ENCODE measurements at regions not wholly inside any gene's neighbourhood (a gene's known extent, or its start where the extent isn't known, plus 50 kb on each side); places are given as distances from the start of the nearest gene placed in this dataset.
"Not testable (repeated sequence)": the region's sequence is repeated elsewhere in the genome, so short reads cannot be mapped to it uniquely, and the experiment has no call there.

GRCh38 chr18:60193780-60194179 lies 178.8 kb downstream of the MC4R start:
- no peak for TF ChIP-seq CTCF (IDR thresholded peaks at IDR 0.05; ENCODE audit: insufficient read depth, low read depth, low read length, missing control alignments)
- H3K4me3 ChIP-seq (ENCODE audit: low read depth, low read length), result no peak overlapping the region
- DNase-seq (ENCODE audit: low read depth), result no peak

DNA sequence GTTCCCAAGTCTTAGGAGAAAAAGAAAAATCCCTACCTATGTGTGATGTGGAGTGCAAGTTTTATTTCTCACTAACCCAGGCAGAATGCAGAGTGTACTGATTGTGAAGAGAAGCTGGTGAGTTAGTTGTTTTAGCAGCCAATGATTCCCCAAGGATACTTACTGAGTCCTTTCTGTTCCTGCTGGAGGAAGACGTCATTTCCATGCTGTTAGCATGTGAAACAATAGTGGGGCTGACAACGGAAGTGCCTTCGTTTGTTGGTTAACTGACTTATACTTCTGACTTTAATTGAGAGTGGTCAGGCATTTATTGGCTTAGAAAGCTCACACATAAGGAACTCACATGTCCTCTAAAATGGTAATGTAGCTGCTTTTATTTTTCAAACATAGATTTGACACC lies 180.6 kb downstream of the MC4R start:
- no peak for TF ChIP-seq CTCF (IDR thresholded peaks at IDR 0.05; ENCODE audit: insufficient read depth, low read depth, low read length, missing control alignments)
- H3K4me3 ChIP-seq (ENCODE audit: low read depth, low read length), result no peak overlapping the region
- DNase-seq (ENCODE audit: low read depth), result no peak

GRCh38 chr18:60189856-60190255 lies 182.7 kb downstream of the MC4R start:
- no peak for DNase-seq (ENCODE audit: low read depth)
- H3K4me3 ChIP-seq (ENCODE audit: low read depth, low read length), result no peak overlapping the region
- no peak for TF ChIP-seq CTCF (IDR thresholded peaks at IDR 0.05; ENCODE audit: insufficient read depth, low read depth, low read length, missing control alignments)

DNA sequence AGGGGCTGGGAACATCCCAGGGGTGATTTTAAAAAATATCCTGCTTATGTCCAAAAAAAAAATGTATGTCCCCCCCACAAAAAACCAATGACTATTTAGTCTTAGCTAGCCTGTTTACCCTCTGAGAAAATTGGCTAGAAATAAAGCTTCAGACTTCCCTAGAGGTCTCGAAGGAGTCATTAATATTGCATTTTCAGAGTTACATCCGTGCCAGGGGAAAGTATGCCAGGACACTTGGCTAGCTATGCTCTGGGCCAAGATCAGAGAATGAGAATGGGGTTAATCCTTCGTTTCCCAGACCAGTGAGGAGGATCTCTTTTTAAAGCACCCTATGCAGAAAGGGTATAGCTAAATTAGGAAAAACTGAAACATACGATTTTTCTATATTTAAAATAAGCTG lies 183.6 kb downstream of the MC4R start:
- no peak for TF ChIP-seq CTCF (IDR thresholded peaks at IDR 0.05; ENCODE audit: insufficient read depth, low read depth, low read length, missing control alignments)
- H3K4me3 ChIP-seq (ENCODE audit: low read depth, low read length), result no peak overlapping the region

GRCh38 chr18:60182223-60182622 lies 190.4 kb downstream of the MC4R start:
- H3K4me3 ChIP-seq (ENCODE audit: low read depth, low read length), result no peak overlapping the region
- DNase-seq (ENCODE audit: low read depth), result no peak
- no peak for TF ChIP-seq CTCF (IDR thresholded peaks at IDR 0.05; ENCODE audit: insufficient read depth, low read depth, low read length, missing control alignments)

More for the DNA sequence above, 183.6 kb downstream of the MC4R start:
- DNase-seq (ENCODE audit: low read depth), result no peak

DNA sequence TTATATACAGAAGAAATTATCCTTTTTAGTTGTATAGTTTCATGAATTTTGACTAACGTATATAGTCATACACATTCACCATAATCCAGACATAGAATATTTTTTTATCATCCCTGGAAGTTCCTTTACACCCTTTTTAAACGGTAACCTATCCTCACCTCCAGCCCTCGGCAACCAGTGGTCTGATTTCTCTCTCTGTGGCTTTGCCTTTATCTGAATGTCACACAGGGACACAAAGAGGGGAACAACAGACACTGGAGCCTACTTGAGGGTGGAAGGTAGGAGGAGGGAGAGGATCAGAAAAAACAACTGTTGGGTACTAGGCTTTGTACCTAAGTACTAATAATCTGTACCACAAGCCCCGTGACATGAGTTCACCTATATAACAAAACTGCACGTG lies 191.9 kb downstream of the MC4R start:
- TF ChIP-seq CTCF (IDR thresholded peaks at IDR 0.05; ENCODE audit: insufficient read depth, low read depth, low read length, missing control alignments), result no peak
- DNase-seq (ENCODE audit: low read depth), result no peak
- H3K4me3 ChIP-seq (ENCODE audit: low read depth, low read length), result no peak overlapping the region

GRCh38 chr18:60178224-60178623 lies 194.4 kb downstream of the MC4R start:
- H3K4me3 ChIP-seq (ENCODE audit: low read depth, low read length); DNase-seq (ENCODE audit: low read depth): not testable (repeated sequence)

DNA sequence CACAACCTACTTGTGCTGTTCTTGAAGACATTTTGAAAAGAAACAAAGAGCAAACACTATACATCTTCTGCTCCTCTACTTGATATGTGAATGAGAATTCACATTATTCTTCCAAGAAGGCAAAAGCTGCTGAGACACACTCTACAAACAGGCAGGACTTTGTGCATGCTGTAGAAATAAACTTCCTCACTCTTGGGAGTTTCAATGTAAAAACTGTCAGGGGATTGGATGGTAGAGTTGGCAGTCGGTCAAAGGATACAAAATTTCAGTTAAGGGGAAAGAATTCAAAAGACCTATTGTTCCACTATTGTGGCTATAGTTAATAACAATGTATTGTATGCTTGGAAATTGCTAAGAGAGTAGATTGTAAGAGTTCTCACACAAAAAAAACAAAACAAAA lies 196.3 kb downstream of the MC4R start:
- no peak for TF ChIP-seq CTCF (IDR thresholded peaks at IDR 0.05; ENCODE audit: insufficient read depth, low read depth, low read length, missing control alignments)
- H3K4me3 ChIP-seq (ENCODE audit: low read depth, low read length), result no peak overlapping the region
- no peak for DNase-seq (ENCODE audit: low read depth)
